Fibroblast of lung (primary cell): ENCODE measurements at regions not wholly inside any gene's neighbourhood (a gene's known extent, or its start where the extent isn't known, plus 50 kb on each side); places are given as distances from the start of the nearest gene placed in this dataset.
"Not testable (repeated sequence)": the region's sequence is repeated elsewhere in the genome, so short reads cannot be mapped to it uniquely, and the experiment has no call there.

Experiments used
- DNase-seq, 2 donors: peaks; one replicate each; pipeline versions ENCODE4 v3.0.0 to v3.0.0-alpha.2; 2010; ENCODE audit warnings: low read depth in 2 of 2
- H2AFZ ChIP-seq: 2 replicates; pipeline ENCODE4 v1.5.1; 2012; ENCODE audit warnings: low read length, control low read depth, inconsistent platforms
- H3K27ac ChIP-seq: 2 replicates; pipeline ENCODE4 v1.5.1; 2011; ENCODE audit warnings: low read length, control low read depth; ENCODE audit not compliant: insufficient read depth
- H3K27me3 ChIP-seq: 2 replicates; pipeline ENCODE4 v1.5.1; 2011; ENCODE audit warnings: mild to moderate bottlenecking, low read length; ENCODE audit not compliant: control insufficient read depth, insufficient read depth
- H3K36me3 ChIP-seq: 2 replicates; pipeline ENCODE4 v1.5.1; 2011; ENCODE audit warnings: low read length; ENCODE audit not compliant: control insufficient read depth, insufficient read depth
- H3K4me1 ChIP-seq: 2 replicates; pipeline ENCODE4 v1.5.1; 2011; ENCODE audit warnings: low read length; ENCODE audit not compliant: control insufficient read depth, insufficient read depth; ENCODE audit errors: extremely low read depth
- H3K4me2 ChIP-seq: 2 replicates; pipeline ENCODE4 v1.5.1; 2011; ENCODE audit warnings: low read length, control low read depth; ENCODE audit not compliant: insufficient read depth; ENCODE audit errors: extremely low read depth
- H3K4me3 ChIP-seq, 4 experiments: fragments of 200-600 bp in 1 of 4; sonication (generic) in 1 of 4; replicated peaks in 1 of 4; 2 replicates each; pipeline ENCODE4 v1.5.1; 2011 to 2016; ENCODE audit warnings: low read length in 4 of 4, low read depth in 3 of 4, mild to moderate bottlenecking in 3 of 4, control low read depth in 2 of 4, inconsistent platforms in 1 of 4, mixed read lengths in 1 of 4; ENCODE audit not compliant: insufficient read depth in 1 of 4; ENCODE audit errors: control extremely low read depth in 1 of 4
- H3K79me2 ChIP-seq: 2 replicates; pipeline ENCODE4 v1.5.1; 2012; ENCODE audit warnings: mild to moderate bottlenecking, low read length, inconsistent platforms; ENCODE audit not compliant: control insufficient read depth, insufficient read depth
- H3K9ac ChIP-seq: 2 replicates; pipeline ENCODE4 v1.5.1; 2011; ENCODE audit warnings: mild to moderate bottlenecking, low read length, control low read depth; ENCODE audit not compliant: insufficient read depth
- H3K9me3 ChIP-seq: 2 replicates; pipeline ENCODE4 v1.5.1; 2012; ENCODE audit warnings: low read depth, low read length; ENCODE audit not compliant: control insufficient read depth, insufficient read depth
- H4K20me1 ChIP-seq: 2 replicates; pipeline ENCODE4 v1.5.1; 2011; ENCODE audit warnings: low read length; ENCODE audit not compliant: control insufficient read depth, insufficient read depth; ENCODE audit errors: extremely low read depth
- EZH2 ChIP-seq: IDR thresholded peaks from 2 replicates; pipeline ENCODE4 v1.5.1; 2012; ENCODE audit warnings: low read length, control low read depth, mild to moderate bottlenecking; ENCODE audit errors: missing control alignments
- TF ChIP-seq, protein P1 (sequence below), 2 donors: IDR thresholded peaks in 1 of 2; conservative IDR thresholded peaks in 1 of 2; 1 replicate in 1 of 2; 2 replicates in 1 of 2; pipeline ENCODE4 v1.5.1; 2011 to 2012; ENCODE audit warnings: low read length in 2 of 2, control low read depth in 1 of 2, inconsistent platforms in 1 of 2, low read depth in 1 of 2, mild to moderate bottlenecking in 1 of 2

GRCh38 chr5:117731446-117731845, 1156.8 kb upstream of the SEMA6A start:
- H3K4me1 ChIP-seq = no peaks in the 10 kb centered on the region
- no peak overlapping the region for H3K4me3 ChIP-seq
- no peaks in the 10 kb centered on the region for H3K9me3 ChIP-seq
- no peaks in the 10 kb centered on the region for H3K36me3 ChIP-seq
- H3K9ac ChIP-seq = no peak overlapping the region
- H3K79me2 ChIP-seq = no peaks in the 10 kb centered on the region
- no peaks in the 10 kb centered on the region for H3K27me3 ChIP-seq
- H3K27ac ChIP-seq = no peak overlapping the region
- H4K20me1 ChIP-seq = no peaks in the 10 kb centered on the region
- H2AFZ ChIP-seq = no peak overlapping the region
- H3K4me2 ChIP-seq = no peak overlapping the region
- no peak for TF ChIP-seq EZH2
- TF ChIP-seq, protein P1, sequence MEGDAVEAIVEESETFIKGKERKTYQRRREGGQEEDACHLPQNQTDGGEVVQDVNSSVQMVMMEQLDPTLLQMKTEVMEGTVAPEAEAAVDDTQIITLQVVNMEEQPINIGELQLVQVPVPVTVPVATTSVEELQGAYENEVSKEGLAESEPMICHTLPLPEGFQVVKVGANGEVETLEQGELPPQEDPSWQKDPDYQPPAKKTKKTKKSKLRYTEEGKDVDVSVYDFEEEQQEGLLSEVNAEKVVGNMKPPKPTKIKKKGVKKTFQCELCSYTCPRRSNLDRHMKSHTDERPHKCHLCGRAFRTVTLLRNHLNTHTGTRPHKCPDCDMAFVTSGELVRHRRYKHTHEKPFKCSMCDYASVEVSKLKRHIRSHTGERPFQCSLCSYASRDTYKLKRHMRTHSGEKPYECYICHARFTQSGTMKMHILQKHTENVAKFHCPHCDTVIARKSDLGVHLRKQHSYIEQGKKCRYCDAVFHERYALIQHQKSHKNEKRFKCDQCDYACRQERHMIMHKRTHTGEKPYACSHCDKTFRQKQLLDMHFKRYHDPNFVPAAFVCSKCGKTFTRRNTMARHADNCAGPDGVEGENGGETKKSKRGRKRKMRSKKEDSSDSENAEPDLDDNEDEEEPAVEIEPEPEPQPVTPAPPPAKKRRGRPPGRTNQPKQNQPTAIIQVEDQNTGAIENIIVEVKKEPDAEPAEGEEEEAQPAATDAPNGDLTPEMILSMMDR (conservative IDR thresholded peaks at IDR 0.05 in 1 of 2, IDR thresholded peaks at IDR 0.05 in 1 of 2; ENCODE audit: low read depth in 1 of 2, low read length in 2 of 2) = no peak
- DNase-seq = peak in 1 of 2 donors; percentile 43

DNA sequence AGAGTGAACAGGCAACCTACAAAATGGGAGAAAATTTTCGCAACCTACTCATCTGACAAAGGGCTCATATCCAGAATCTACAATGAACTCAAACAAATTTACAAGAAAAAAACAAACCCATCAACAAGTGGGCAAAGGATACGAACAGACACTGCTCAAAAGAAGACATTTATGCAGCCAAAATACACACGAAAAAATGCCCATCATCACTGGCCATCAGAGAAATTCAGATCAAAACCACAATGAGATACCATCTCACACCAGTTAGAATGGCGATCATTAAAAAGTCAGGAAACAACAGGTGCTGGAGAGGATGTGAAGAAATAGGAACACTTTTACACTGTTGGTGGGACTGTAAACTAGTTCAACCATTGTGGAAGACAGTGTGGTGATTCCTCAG, 1146.2 kb upstream of the SEMA6A start:
- not testable (repeated sequence) for H3K9me3 ChIP-seq, H3K79me2 ChIP-seq, DNase-seq, H3K4me2 ChIP-seq, H3K27me3 ChIP-seq, H3K36me3 ChIP-seq, H4K20me1 ChIP-seq, H3K27ac ChIP-seq, H3K4me1 ChIP-seq, H3K4me3 ChIP-seq, H3K9ac ChIP-seq, H2AFZ ChIP-seq

DNA sequence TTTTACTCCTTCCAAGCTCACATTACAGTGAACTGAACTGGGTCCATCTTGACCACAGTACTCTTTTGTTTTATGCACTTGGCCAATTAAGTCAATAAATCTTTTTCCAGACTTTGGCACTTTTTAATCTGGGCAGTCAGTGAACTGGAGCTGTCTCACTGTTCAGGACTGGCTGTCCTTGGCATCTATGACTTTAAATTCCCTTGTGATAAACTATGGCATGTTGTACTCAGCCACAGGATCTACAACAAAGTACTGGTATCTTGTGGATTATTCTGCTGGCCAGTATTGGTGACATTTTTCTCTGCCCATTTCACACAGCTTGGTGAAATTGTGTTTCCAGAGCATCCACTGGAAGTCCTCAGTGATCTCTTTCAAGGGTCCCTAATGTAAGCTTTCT, 1144.8 kb upstream of the SEMA6A start:
- Histone ChIP-seq H2AFZ (no peak overlapping the region), H3K36me3 (no peaks in the 10 kb centered on the region), H3K27ac (no peak overlapping the region), H4K20me1 (no peaks in the 10 kb centered on the region), H3K27me3 (no peaks in the 10 kb centered on the region), H3K4me3 (no peak overlapping the region), H3K4me1 (no peaks in the 10 kb centered on the region), H3K9me3 (no peaks in the 10 kb centered on the region), H3K9ac (no peak overlapping the region), H3K79me2 (no peaks in the 10 kb centered on the region), H3K4me2 (no peak overlapping the region)
- TF ChIP-seq EZH2 = no peak
- TF ChIP-seq, protein P1 (conservative IDR thresholded peaks at IDR 0.05 in 1 of 2, IDR thresholded peaks at IDR 0.05 in 1 of 2; ENCODE audit: low read depth in 1 of 2, low read length in 2 of 2) = no peak
- DNase-seq = no peak
